Breast epithelium (tissue), 4 donors: ENCODE measurements at regions not wholly inside any gene's neighbourhood (a gene's known extent, or its start where the extent isn't known, plus 50 kb on each side); places are given as distances from the start of the nearest gene placed in this dataset.

ENCODE experiments used
- DNase-seq, 2 donors: peaks; one replicate each; pipeline ENCODE4 v3.0.0-alpha.2; 2019; ENCODE audit warnings: low spot score in 2 of 2
- H3K27ac ChIP-seq, 2 donors: fragments of 200-600 bp; sonication (generic) in 1 of 2; one replicate each; pipeline ENCODE4 v1.5.1; 2016 to 2019; ENCODE audit warnings: mild to moderate bottlenecking in 1 of 2
- H3K27me3 ChIP-seq, 2 donors: fragments of 200-600 bp; sonication (generic) in 1 of 2; one replicate each; pipeline versions ENCODE4 v1.5.1 to v1.6.0; 2017 to 2019; ENCODE audit warnings: control low read depth in 1 of 2, mild to moderate bottlenecking in 1 of 2
- H3K36me3 ChIP-seq: fragments of 200-600 bp; one replicate; pipeline ENCODE4 v1.5.1; 2019
- H3K4me1 ChIP-seq, 2 donors: fragments of 200-600 bp; sonication (generic); one replicate each; pipeline ENCODE4 v1.5.1; 2016 to 2019; ENCODE audit warnings: control low read depth in 1 of 2
- H3K4me3 ChIP-seq, 3 donors: fragments of 200-600 bp; sonication (generic); 1 replicate in 2 of 3; 2 replicates in 1 of 3; pipeline ENCODE4 v1.5.1; 2016 to 2019; ENCODE audit warnings: mild to moderate bottlenecking in 3 of 3, moderate library complexity in 2 of 3
- H3K9me3 ChIP-seq, 2 donors: fragments of 200-600 bp; sonication (generic) in 1 of 2; one replicate each; pipeline ENCODE4 v1.5.1; 2016 to 2019; ENCODE audit warnings: control low read depth in 1 of 2
- POLR2A ChIP-seq: fragments of 450-650 bp; IDR thresholded peaks from one replicate; pipeline ENCODE4 v1.6.1; 2016; ENCODE audit warnings: antibody characterized with exemption, mild to moderate bottlenecking, moderate library complexity
- POLR2AphosphoS5 ChIP-seq, 3 donors: sonication (generic); formaldehyde crosslinking; IDR thresholded peaks; one replicate each; pipeline ENCODE4 v1.6.1; 2017; ENCODE audit warnings: antibody characterized with exemption in 3 of 3
- intact Hi-C: fragments of 100-400 bp; cut with DNase I; formaldehyde crosslinking; loops from one replicate; pipeline ENCODE4 v1.15.1; 2023; ENCODE audit warnings: low total_unique reads
- TF ChIP-seq, protein P1 (sequence below), 3 donors: fragments of 450-650 bp; IDR thresholded peaks; one replicate each; pipeline ENCODE4 v1.5.1; 2016 to 2017; ENCODE audit warnings: antibody characterized with exemption in 3 of 3, mild to moderate bottlenecking in 3 of 3, moderate library complexity in 3 of 3

DNA sequence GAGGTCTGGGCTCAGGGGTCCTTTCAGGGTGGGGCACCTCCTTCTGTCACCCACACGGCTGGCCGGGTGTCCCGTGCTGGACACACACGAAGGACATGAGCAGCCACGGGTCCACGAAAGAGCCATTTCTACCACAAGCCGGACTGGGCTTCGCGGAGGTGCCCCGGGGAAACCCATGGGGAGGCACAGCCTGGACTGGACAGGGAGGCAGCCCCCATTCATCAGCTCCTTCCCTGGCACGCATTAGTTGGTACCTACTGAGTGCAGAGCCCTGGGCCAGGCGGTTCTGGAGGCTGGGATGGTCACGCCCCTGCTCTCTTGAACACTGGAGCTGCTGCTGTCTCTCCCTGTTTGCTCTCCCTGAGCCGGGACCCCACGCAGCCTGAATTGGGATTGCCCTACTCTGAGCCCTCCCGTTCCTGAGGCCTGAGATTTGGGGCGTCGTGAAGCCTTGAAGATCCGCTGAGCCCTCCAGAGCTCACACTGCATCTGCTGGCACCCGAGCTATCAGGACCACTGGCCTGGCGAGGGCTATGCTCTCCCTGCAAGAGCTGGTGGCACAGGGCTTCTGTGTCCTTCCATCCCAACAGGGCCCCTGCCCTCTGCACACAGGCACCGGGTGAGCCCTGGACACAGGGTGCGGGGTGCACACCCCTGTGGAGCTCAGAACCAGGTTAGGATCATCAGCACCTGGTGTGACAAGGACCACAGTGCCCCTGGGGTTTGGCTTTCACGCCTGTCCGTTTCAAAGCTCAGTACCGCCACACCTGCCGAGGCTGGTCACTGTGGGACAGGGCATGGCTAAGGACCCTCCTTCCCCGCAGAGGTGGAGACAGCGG, 84.6 kb downstream of the MYEOV start:
- H3K4me3 ChIP-seq = no peak overlapping the region
- no peaks in the 10 kb centered on the region for H3K27me3 ChIP-seq
- intact Hi-C loops = no loop called here
- peak in 1 of 2 donors; percentile 43 for DNase-seq
- no peaks in the 10 kb centered on the region for H3K36me3 ChIP-seq
- H3K27ac ChIP-seq = no peak overlapping the region
- no peaks in the 10 kb centered on the region for H3K9me3 ChIP-seq
- peaks cover 0 to 5% of the 10 kb centered on the region in 2 donors for H3K4me1 ChIP-seq
- TF ChIP-seq POLR2AphosphoS5 (IDR thresholded peaks at IDR 0.05) = no peak
- TF ChIP-seq, protein P1, sequence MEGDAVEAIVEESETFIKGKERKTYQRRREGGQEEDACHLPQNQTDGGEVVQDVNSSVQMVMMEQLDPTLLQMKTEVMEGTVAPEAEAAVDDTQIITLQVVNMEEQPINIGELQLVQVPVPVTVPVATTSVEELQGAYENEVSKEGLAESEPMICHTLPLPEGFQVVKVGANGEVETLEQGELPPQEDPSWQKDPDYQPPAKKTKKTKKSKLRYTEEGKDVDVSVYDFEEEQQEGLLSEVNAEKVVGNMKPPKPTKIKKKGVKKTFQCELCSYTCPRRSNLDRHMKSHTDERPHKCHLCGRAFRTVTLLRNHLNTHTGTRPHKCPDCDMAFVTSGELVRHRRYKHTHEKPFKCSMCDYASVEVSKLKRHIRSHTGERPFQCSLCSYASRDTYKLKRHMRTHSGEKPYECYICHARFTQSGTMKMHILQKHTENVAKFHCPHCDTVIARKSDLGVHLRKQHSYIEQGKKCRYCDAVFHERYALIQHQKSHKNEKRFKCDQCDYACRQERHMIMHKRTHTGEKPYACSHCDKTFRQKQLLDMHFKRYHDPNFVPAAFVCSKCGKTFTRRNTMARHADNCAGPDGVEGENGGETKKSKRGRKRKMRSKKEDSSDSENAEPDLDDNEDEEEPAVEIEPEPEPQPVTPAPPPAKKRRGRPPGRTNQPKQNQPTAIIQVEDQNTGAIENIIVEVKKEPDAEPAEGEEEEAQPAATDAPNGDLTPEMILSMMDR (IDR thresholded peaks at IDR 0.05) = no peak
- no peak for TF ChIP-seq POLR2A

DNA sequence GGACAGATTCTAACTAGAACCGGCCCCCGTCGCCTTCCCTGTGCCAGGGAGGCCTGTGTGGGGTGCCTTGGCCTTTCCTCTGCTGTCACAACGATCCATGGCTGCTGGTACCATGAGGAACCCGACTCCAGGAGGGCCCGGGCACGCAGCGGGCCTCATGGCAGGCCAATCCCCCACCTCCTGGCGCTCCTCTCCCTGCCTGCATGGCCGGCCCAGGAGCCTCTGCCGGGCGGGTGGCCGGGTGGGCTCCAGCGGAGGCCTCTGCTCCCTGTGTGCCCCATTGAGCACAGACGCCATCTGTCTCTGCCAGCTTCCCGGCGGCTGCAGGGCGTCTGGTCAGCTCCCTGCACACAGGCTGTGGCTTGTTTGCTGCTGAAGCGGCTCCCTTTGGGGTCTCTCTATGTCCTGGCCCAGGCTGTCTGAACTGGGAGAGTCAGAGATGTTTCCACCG, 86.5 kb downstream of the MYEOV start:
- Histone ChIP-seq H3K4me3 (no peak overlapping the region), H3K27ac (no peak overlapping the region), H3K36me3 (no peaks in the 10 kb centered on the region), H3K27me3 (no peaks in the 10 kb centered on the region), H3K9me3 (no peaks in the 10 kb centered on the region), H3K4me1 (peaks cover 0 to 5% of the 10 kb centered on the region in 2 donors)
- peak in 1 of 2 donors; percentile 38 for DNase-seq
- TF ChIP-seq POLR2A (no peak), POLR2AphosphoS5 (IDR thresholded peaks at IDR 0.05) (no peak)
- TF ChIP-seq, protein P1 (IDR thresholded peaks at IDR 0.05) = no peak
- intact Hi-C loops = no loop called here

DNA sequence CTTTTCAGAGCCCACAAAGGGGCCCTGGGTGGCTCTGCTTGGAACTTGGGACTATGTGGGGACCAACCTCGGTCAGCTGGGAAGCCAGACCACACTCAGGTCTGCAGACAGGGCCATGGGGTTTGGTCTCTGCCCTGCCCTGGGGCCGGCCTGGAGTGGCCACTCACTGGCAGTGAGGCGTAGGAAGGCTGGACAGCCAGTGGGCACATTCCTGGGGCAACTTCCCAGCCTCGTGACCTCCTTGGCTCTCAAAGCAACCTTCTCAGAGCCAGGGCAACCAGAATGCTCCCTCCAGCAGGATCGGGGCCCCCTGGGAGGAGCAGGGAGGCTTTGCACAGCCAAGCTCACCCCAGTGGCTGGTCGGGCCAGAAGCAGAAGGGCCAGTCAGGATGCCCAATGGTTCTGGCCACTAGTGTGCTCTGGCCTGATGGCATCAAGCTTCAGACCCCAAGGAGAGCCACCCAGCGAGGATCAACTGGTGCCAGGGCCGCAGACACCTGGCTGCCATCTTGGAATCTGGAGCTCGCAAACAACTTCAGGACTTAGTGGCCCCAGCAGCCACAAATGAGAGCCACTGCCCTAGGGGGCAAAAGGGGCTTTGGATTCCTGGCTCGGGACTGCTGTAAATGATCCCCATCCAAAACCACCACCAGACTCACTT, 87.1 kb downstream of the MYEOV start:
- Histone ChIP-seq H3K27me3 (no peaks in the 10 kb centered on the region), H3K27ac (no peak overlapping the region), H3K9me3 (no peaks in the 10 kb centered on the region), H3K4me1 (peaks cover 0 to 5% of the 10 kb centered on the region in 2 donors), H3K4me3 (no peak overlapping the region), H3K36me3 (no peaks in the 10 kb centered on the region)
- intact Hi-C loops = no loop called here
- TF ChIP-seq POLR2AphosphoS5 (IDR thresholded peaks at IDR 0.05) (no peak), POLR2A (no peak)
- TF ChIP-seq, protein P1 (IDR thresholded peaks at IDR 0.05) = no peak
- no peak for DNase-seq

DNA sequence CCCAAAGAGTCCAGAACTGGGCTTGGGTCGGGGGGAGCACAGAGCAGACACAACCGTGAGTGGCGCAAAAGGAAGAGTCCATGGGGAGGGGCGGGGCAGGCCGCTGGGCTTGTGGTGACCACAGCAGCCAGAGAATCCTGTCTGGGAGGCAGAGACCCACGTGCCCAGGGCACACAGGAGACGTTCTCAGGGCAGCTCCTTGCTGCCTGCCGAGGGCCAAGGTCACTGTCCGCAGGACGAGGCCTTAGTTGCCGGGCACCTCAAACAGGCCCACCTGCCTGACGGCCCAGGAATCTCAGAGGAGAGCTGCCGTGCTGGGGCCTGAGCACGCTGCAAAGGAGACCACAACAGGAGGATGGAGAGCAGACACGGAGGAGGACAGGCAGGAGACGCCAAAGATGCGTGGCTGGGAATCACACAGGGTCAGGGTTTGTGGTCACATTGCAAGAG, 87.8 kb downstream of the MYEOV start:
- Histone ChIP-seq H3K4me3 (peak overlapping the region in 1 of 3 donors; percentile 28), H3K27me3 (no peaks in the 10 kb centered on the region), H3K36me3 (no peaks in the 10 kb centered on the region), H3K4me1 (peaks cover 0 to 3% of the 10 kb centered on the region in 2 donors), H3K9me3 (no peaks in the 10 kb centered on the region), H3K27ac (no peak overlapping the region)
- no peak for DNase-seq
- intact Hi-C loops = no loop called here
- TF ChIP-seq, protein P1 (IDR thresholded peaks at IDR 0.05) = no peak
- TF ChIP-seq POLR2A (no peak), POLR2AphosphoS5 (IDR thresholded peaks at IDR 0.05) (no peak)
